COLO829 (cell line): ENCODE measurements at regions not wholly inside any gene's neighbourhood (a gene's known extent, or its start where the extent isn't known, plus 50 kb on each side); places are given as distances from the start of the nearest gene placed in this dataset.

Experiments used
- DNase-seq: peaks from one replicate; pipeline ENCODE4 v3.0.0; 2012; ENCODE audit warnings: low spot score

- no peak for DNase-seq
Measured at GRCh38 chr9:14395317-14396082, 81.6 kb upstream of the NFIB start.

GRCh38 chr9:14393418-14393817 is 79.5 kb upstream of the NFIB start:
- no peak for DNase-seq

- no peak for DNase-seq
Measured at GRCh38 chr9:14391620-14392019, 77.7 kb upstream of the NFIB start.

- no peak for DNase-seq
Measured at GRCh38 chr9:14389657-14390056, 75.7 kb upstream of the NFIB start.

- DNase-seq = no peak
Measured at GRCh38 chr9:14389146-14389545, 75.2 kb upstream of the NFIB start.

- DNase-seq = no peak
Measured at GRCh38 chr9:14383773-14384172, 69.8 kb upstream of the NFIB start.

GRCh38 chr9:14383294-14383693 is 69.4 kb upstream of the NFIB start:
- DNase-seq = no peak

- no peak for DNase-seq
Measured at GRCh38 chr9:14380061-14380836, 66.3 kb upstream of the NFIB start.

- no peak for DNase-seq
Measured at GRCh38 chr9:14379280-14379679, 65.3 kb upstream of the NFIB start.

- peak; percentile 23 for DNase-seq
Measured at GRCh38 chr9:14373706-14374105, 59.8 kb upstream of the NFIB start.

- no peak for DNase-seq
Measured at GRCh38 chr9:14373336-14373666, 59.4 kb upstream of the NFIB start.

GRCh38 chr9:14372437-14373335 is 58.7 kb upstream of the NFIB start:
- peak; percentile 79 for DNase-seq

GRCh38 chr9:14369011-14369410 is 55.1 kb upstream of the NFIB start:
- DNase-seq = no peak

GRCh38 chr9:14366076-14366475 is 52.1 kb upstream of the NFIB start:
- no peak for DNase-seq

GRCh38 chr9:14365670-14366069 is 51.7 kb upstream of the NFIB start:
- DNase-seq = no peak
